ENCODE measurements at regions not wholly inside any gene's neighbourhood (a gene's known extent, or its start where the extent isn't known, plus 50 kb on each side); places are given as distances from the start of the nearest gene placed in this dataset.

DNA sequence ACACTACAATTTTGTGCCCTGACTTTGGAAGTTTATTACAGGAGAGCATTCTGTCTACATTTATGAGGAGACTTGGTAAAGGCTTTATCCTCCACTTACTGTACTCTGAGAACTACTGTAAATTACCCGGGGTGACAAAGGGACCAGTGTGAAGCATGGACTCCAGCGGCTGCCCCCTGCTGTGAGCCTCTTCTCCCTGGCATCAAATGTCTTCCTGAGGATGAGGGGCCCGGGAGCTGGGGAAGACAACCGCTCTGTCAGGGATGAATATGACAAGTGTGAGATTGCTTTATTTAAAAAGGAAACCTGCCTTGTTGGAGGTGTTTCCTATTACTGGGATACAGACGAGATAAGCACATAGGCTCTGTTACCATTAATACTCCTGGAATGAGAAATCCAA lies 714.8 kb downstream of the CCSER2 start:
- TF ChIP-seq, protein P1, sequence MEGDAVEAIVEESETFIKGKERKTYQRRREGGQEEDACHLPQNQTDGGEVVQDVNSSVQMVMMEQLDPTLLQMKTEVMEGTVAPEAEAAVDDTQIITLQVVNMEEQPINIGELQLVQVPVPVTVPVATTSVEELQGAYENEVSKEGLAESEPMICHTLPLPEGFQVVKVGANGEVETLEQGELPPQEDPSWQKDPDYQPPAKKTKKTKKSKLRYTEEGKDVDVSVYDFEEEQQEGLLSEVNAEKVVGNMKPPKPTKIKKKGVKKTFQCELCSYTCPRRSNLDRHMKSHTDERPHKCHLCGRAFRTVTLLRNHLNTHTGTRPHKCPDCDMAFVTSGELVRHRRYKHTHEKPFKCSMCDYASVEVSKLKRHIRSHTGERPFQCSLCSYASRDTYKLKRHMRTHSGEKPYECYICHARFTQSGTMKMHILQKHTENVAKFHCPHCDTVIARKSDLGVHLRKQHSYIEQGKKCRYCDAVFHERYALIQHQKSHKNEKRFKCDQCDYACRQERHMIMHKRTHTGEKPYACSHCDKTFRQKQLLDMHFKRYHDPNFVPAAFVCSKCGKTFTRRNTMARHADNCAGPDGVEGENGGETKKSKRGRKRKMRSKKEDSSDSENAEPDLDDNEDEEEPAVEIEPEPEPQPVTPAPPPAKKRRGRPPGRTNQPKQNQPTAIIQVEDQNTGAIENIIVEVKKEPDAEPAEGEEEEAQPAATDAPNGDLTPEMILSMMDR (IDR thresholded peaks at IDR 0.05 in 2 of 3, conservative IDR thresholded peaks at IDR 0.05 in 1 of 3; ENCODE audit: insufficient read depth in 2 of 3, low read depth in 1 of 3, low read length in 3 of 3): no peak
- TF ChIP-seq ZNF830 (CRISPR knock-in tag; IDR thresholded peaks at IDR 0.05) (no peak), CHD2 (IDR thresholded peaks at IDR 0.05; ENCODE audit: low read depth, low read length) (no peak), POLR3A (IDR thresholded peaks at IDR 0.05; ENCODE audit: borderline replicate concordance, extremely low read depth, insufficient read depth, insufficient read length) (no peak), TEAD4 (IDR thresholded peaks at IDR 0.05; ENCODE audit: low read length) (no peak), TEAD4 (CRISPR knock-in tag; IDR thresholded peaks at IDR 0.05; ENCODE audit: borderline replicate concordance) (no peak), HCFC1 (IDR thresholded peaks at IDR 0.05; ENCODE audit: low read depth, low read length) (no peak), FIP1L1 (IDR thresholded peaks at IDR 0.05; ENCODE audit: low read depth, low read length, poor library complexity, severe bottlenecking) (no peak), TEAD1 (CRISPR knock-in tag; IDR thresholded peaks at IDR 0.05) (no peak), POLR2A (conservative IDR thresholded peaks at IDR 0.05) (no peak)
- TF ChIP-seq, protein P2, sequence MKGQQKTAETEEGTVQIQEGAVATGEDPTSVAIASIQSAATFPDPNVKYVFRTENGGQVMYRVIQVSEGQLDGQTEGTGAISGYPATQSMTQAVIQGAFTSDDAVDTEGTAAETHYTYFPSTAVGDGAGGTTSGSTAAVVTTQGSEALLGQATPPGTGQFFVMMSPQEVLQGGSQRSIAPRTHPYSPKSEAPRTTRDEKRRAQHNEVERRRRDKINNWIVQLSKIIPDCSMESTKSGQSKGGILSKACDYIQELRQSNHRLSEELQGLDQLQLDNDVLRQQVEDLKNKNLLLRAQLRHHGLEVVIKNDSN (CRISPR knock-in tag; IDR thresholded peaks at IDR 0.05): no peak

All from K562 (cell line).